ENCODE measurements at regions not wholly inside any gene's neighbourhood (a gene's known extent, or its start where the extent isn't known, plus 50 kb on each side); places are given as distances from the start of the nearest gene placed in this dataset.
A peak's percentile ranks its signal among the peaks of the same experiment; 100 is the strongest.

DNA sequence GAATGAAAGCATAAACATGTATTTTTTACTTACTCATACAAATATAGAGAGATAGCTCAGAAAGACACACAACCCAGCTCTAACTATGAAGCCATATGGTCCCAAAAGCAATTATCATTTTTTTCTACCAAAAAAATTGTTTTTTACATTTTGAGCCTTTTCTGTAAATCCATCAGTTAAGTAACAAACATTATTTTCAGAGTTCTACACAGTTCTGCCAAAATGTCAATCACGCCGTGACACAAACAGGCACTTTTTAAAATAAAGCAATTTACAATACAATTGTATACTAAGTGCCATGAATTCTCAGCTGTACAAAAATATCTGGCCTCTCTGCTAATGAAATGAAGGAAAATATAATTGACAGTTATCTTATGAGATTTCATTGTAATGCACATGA lies 201.4 kb upstream of the ID4 start:
- DNase-seq (ENCODE audit: extremely low read depth, low read depth) = no peak

DNA sequence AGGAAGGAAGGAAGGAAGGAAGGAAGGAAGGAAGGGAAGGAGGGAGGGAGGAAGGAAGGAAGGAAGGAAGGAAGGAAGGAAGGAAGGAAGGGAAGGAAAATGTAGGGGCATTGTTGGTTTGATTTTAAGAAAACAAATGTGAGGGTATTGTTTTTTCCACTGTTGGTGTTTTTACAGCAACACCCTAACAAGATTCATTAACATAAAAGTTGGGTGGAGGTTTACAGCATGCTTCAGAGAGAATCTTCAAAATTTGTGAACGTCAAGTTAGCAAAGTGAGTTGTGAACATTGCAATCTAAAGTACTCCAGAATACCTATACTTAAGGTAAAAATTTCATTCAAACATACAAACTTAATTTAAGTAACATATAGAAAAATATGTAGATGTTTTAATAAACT lies 200.2 kb upstream of the ID4 start:
- no peak for DNase-seq (ENCODE audit: extremely low read depth, low read depth)

DNA sequence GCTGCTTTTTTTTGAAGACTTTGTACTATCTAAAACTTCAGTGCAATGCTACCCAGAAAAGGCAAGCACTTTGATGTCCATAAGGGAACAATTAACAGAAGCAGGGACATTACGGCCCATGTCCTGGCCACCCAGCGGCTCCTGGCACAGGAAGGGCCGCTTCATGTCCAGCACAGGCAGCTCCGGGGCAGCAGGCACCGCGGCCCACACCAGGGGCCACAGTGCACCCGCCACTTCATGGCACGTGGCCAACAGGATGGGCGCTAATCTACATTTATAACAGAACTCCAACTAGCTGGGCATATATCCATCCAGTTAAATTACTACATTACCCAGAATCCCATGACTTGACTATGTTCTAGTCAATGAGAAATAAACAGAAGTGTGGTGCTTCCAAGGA lies 198.2 kb upstream of the ID4 start:
- no peak for DNase-seq (ENCODE audit: extremely low read depth, low read depth)

- DNase-seq (ENCODE audit: extremely low read depth, low read depth) = no peak
These were observed 193.9 kb upstream of the ID4 start for GRCh38 chr6:19643287-19643686.

DNA sequence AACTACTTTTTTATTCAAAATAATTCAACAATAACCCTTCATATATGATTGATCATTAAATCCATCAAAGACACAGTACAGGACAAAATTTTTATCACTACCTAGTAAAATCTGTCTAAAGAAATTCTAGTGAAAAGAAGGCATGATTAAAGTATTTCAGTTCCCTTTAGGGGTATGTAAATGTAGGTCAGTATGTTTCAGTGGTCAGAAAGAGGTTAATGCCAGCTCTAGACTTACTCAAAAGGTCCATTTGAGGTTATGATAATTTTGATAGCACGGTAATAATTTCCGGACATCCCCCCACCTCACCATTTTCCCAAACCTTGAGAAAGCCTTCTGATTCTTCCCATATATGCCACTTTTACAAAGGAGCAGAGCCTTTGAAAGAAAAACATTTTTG lies 193.5 kb upstream of the ID4 start:
- no peak for DNase-seq (ENCODE audit: extremely low read depth, low read depth)

DNA sequence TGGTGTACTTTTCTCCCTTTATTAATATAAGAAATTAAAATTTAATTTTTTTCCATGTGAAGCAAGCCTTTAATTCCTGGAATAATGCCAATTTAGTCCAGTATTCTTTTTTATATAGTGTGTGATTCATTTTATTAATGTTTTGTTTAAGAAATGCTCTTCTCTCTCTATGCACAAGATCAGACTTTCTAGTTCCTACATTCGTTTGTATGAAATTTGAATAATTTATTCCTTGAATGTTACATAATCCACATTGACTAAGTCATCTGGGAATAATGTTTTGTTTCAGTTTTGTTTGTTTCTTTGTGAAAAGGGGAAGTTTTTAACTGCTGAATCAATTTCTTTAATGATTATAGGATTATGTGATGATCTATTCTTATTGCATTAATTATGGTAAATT lies 181.4 kb upstream of the ID4 start:
- no peak for DNase-seq (ENCODE audit: extremely low read depth, low read depth)

- no peak for DNase-seq (ENCODE audit: extremely low read depth, low read depth)
These were observed 176.9 kb upstream of the ID4 start for GRCh38 chr6:19660123-19660910.

GRCh38 chr6:19662911-19663310 lies 174.3 kb upstream of the ID4 start:
- peak; percentile 74 for DNase-seq (ENCODE audit: extremely low read depth, low read depth)

DNA sequence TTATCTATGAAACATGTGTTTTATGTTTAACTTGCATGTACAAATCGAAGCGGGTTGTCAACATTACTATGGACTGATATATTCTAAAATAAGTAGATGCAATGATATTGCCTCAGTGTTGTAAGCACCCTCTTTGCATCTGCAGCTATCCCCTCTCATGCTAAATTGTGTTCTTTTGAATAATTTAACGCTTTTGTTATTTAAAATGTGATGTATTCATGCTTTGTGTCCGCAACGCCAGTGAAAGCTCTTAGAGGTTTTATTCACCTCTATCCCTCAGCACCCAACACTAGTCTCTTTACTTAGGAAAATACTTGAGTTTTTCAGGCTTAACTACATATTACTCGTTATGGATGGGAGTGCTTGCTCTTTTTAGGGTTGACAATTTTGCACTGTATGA lies 173.7 kb upstream of the ID4 start:
- DNase-seq (ENCODE audit: extremely low read depth, low read depth) = no peak

GRCh38 chr6:19664050-19664449 lies 173.1 kb upstream of the ID4 start:
- DNase-seq (ENCODE audit: extremely low read depth, low read depth) = no peak

- DNase-seq (ENCODE audit: extremely low read depth, low read depth) = no peak
These were observed 172.1 kb upstream of the ID4 start for GRCh38 chr6:19664878-19665612.

DNA sequence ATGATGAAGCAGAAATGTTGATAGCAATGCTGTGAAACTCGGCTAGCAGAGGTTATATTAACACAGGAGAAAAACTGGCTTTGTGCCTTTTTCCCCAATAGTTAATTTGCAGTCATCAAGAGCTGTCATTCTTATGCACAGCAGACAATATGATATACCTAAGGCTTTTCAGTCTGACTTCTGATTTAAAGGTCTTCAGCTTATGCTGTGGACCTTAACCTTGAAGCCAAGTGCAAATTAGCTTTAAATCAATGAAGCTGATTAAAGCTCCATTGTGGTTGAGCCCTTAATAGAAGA lies 171.6 kb upstream of the ID4 start:
- DNase-seq (ENCODE audit: extremely low read depth, low read depth) = no peak

DNA sequence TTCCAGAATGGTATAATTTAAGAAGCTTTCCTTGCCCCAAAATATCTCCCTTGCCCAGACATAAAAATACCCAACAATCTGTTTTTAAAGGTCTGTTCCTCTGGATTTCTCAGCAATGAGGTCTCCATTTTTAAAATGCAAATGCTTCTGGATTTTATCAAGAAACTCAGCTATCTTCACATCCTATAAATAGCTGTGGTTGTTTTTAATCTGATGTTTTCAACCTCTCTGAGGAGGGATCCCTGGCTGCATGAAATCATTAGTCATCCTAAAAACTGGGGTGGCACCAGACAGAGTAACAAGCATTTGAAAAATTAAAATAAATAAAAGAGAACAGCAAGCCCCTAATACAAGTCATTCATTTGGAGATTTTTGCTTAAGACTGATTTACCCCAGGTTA lies 168.5 kb upstream of the ID4 start:
- DNase-seq (ENCODE audit: extremely low read depth, low read depth) = no peak

DNA sequence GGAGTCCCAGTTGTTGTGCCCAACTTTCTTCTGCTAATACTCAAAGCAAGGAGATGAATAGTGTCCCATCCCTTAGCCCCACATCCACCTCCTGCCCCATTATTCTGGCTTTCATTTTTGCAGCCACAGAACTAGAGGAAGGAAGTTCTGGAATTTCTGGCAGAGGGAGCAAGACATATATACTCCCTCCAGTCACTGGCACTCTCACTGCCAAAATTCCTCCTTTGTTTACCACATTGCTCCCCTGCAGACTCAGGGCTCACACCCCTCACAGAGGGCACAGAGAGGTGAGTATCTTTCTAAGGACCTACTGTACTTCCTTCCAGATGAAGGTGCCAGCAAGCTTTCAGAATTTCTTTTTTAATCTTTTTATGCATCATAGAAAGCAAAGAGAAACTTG lies 168.0 kb upstream of the ID4 start:
- DNase-seq (ENCODE audit: extremely low read depth, low read depth) = no peak

GRCh38 chr6:19682859-19683258 lies 154.3 kb upstream of the ID4 start:
- no peak for DNase-seq (ENCODE audit: extremely low read depth, low read depth)

- no peak for DNase-seq (ENCODE audit: extremely low read depth, low read depth)
These were observed 146.7 kb upstream of the ID4 start for GRCh38 chr6:19690325-19691075.

DNA sequence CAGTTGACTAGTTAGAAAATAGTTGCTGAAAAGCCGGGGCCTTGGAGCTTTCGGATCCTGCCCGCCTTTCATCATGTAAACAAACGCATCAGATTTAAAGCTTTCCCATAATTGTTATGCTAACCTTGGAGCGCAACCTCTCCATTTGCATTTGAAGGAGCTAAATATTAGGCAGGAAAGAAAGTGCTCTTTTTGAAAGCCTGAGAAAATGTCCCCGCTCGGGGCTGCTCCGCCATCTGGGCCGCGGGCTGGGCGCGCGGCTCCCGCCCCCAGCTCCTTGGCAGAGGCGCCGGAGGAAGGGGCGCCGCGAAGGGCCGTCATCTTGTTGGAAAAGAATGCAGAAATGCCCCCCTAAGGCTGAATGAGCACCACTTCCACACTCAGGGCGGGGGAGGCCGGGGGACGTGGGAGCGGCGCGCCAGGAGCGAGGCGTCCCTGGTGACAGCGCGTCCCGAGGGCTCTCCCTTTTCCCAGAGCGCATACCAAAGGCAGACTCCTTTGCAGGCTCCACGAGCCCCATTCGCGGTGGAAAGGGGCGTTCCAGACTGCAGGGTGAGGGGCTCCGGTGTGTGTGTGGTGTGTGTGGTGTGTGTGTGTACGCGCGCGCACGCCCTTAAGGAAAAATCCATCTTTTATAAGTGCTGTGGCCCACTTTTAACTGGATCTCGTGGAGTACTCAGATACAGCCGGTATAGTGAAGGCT lies 145.6 kb upstream of the ID4 start:
- no peak for DNase-seq (ENCODE audit: extremely low read depth, low read depth)

DNA sequence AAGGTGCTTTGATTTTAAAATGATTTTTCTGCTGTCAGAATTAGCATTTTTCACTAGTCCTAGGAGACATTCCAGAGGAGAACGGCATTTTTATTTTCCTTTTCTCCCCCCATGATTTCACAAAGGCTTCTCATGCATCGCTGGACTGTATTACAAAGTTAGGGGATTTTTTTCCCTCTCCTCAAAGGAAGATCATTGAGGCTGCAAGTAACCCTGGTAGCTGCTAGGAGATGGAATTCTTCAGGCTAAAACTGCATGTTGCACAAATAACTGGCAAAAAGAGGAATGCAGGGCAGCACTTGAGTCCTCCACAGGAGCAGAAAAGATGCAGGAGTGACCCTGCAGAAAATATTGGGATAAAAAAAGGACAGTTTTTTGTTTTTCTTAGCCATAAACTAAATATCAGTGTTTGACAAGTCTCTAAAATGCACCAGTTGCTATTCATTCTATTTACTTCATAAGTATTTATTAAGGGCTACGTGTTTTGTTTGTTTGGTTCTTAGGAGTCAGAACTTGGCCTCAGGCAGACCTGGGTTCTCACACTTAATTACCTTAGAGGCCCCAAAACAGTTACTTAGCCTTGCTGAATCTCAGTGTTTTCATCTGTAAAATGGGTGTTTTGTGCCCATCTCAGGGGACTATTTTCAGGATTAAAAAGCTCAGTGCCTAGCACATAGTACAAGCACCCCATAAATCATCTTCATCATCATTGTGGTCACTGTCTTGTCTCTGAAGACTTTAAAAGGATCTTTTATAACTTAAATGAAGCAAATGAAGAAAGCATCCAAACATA lies 144.5 kb upstream of the ID4 start:
- no peak for DNase-seq (ENCODE audit: extremely low read depth, low read depth)

- DNase-seq (ENCODE audit: extremely low read depth, low read depth) = no peak
These were observed 142.5 kb upstream of the ID4 start for GRCh38 chr6:19694697-19695096.

DNA sequence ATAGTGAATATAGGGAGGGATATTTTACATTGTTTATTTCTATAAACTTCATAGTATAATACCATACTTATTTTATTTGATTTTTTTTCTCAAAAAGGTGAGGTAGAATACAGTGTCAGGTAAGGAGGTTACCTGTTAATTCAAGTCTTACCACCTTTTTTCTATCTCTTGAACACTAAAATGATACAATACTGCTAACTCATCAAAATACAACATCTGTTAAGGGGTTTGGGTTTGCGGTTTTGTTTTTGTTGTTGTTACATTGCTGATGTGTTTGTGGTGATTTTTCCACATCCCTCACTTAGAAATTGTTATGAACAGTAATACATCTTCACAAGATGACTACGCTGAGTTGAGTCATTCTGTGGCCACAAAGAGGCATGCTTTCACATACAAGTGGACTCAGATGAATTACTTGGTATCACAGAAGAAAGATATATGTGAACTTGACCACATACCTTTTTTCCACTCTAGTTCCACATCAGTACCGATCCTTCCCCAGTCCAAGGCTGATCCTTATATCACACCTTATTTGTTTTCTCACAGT lies 139.4 kb upstream of the ID4 start:
- DNase-seq (ENCODE audit: extremely low read depth, low read depth) = no peak

Data from NCI-H460 (cell line).